ENCODE measurements at regions not wholly inside any gene's neighbourhood (a gene's known extent, or its start where the extent isn't known, plus 50 kb on each side); places are given as distances from the start of the nearest gene placed in this dataset.
"Not testable (repeated sequence)": the region's sequence is repeated elsewhere in the genome, so short reads cannot be mapped to it uniquely, and the experiment has no call there.

GRCh38 chr3:3902161-3902560 lies 102.9 kb downstream of the LRRN1 start:
- no peak for FAIRE-seq
- no peak for DNase-seq (ENCODE audit: insufficient read length)
- TF ChIP-seq POLR2AphosphoS5 (IDR thresholded peaks at IDR 0.05; ENCODE audit: low read depth, low read length), result no peak
- no peak for TF ChIP-seq POLR2A (IDR thresholded peaks at IDR 0.05; ENCODE audit: low read depth, low read length)
- TF ChIP-seq TAF1 (IDR thresholded peaks at IDR 0.05; ENCODE audit: borderline replicate concordance, low read depth, low read length), result no peak

DNA sequence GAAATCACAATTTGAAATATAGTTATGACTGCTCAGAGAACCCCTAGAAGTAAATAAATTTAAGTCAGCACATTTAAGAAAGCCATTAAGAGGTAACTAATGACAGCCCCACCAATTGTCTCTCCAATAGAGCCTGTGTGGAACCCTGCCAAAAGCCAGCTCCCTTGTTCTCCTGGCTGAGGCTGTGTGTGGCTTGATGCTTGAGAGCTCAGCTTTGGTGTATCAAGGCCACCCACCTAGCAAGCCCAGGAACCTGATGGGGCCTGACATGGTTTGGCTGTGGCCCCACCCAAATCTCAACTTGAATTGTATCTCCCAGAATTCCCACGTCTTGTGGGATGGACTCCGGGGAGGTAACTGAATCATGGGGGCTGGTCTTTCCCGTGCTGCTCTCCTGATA lies 106.9 kb downstream of the LRRN1 start:
- DNase-seq (ENCODE audit: insufficient read length) (no peak), FAIRE-seq (no peak)
- TF ChIP-seq POLR2A (IDR thresholded peaks at IDR 0.05; ENCODE audit: low read depth, low read length) (no peak), TAF1 (IDR thresholded peaks at IDR 0.05; ENCODE audit: borderline replicate concordance, low read depth, low read length) (no peak), POLR2AphosphoS5 (IDR thresholded peaks at IDR 0.05; ENCODE audit: low read depth, low read length) (no peak)

GRCh38 chr3:3907023-3907422 lies 107.8 kb downstream of the LRRN1 start:
- no peak for TF ChIP-seq POLR2A (IDR thresholded peaks at IDR 0.05; ENCODE audit: low read depth, low read length)
- TF ChIP-seq TAF1 (IDR thresholded peaks at IDR 0.05; ENCODE audit: borderline replicate concordance, low read depth, low read length), result no peak
- TF ChIP-seq POLR2AphosphoS5 (IDR thresholded peaks at IDR 0.05; ENCODE audit: low read depth, low read length), result no peak
- no peak for FAIRE-seq
- no peak for DNase-seq (ENCODE audit: insufficient read length)

GRCh38 chr3:3918763-3919162 lies 119.5 kb downstream of the LRRN1 start:
- TF ChIP-seq TAF1 (IDR thresholded peaks at IDR 0.05; ENCODE audit: borderline replicate concordance, low read depth, low read length), result no peak
- no peak for TF ChIP-seq POLR2A (IDR thresholded peaks at IDR 0.05; ENCODE audit: low read depth, low read length)
- TF ChIP-seq POLR2AphosphoS5 (IDR thresholded peaks at IDR 0.05; ENCODE audit: low read depth, low read length), result no peak
- no peak for FAIRE-seq

GRCh38 chr3:3919316-3919715 lies 120.1 kb downstream of the LRRN1 start:
- no peak for DNase-seq (ENCODE audit: insufficient read length)
- no peak for FAIRE-seq
- TF ChIP-seq TAF1 (IDR thresholded peaks at IDR 0.05; ENCODE audit: borderline replicate concordance, low read depth, low read length) (no peak), POLR2A (IDR thresholded peaks at IDR 0.05; ENCODE audit: low read depth, low read length) (no peak), POLR2AphosphoS5 (IDR thresholded peaks at IDR 0.05; ENCODE audit: low read depth, low read length) (no peak)

More at GRCh38 chr3:3918763-3919162, 119.5 kb downstream of the LRRN1 start:
- DNase-seq (ENCODE audit: insufficient read length), result no peak

- FAIRE-seq (no peak), DNase-seq (ENCODE audit: insufficient read length) (no peak)
- TF ChIP-seq TAF1 (IDR thresholded peaks at IDR 0.05; ENCODE audit: borderline replicate concordance, low read depth, low read length) (no peak), POLR2A (IDR thresholded peaks at IDR 0.05; ENCODE audit: low read depth, low read length) (no peak), POLR2AphosphoS5 (IDR thresholded peaks at IDR 0.05; ENCODE audit: low read depth, low read length) (no peak)
These were observed 124.4 kb downstream of the LRRN1 start for GRCh38 chr3:3923619-3924018.

DNA sequence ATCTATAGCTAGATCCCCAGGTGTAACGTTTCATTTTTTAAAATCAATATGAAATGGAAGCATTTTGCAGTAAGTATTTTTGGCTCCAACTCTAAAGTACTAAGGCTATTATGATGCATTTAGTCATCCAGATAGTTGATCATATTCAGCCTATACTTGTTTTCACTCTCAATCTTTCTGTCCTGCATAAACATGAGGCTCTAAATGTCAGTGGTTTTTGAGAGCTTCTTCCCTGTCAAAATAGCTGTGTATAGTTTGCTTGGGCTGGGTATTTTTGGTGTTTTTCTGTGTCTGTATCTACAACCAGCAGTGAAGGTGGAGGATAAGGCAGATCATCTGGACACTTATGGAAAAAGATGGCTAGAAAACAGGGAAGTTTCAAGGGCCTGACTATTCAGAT lies 128.0 kb downstream of the LRRN1 start:
- DNase-seq (ENCODE audit: insufficient read length) (no peak), FAIRE-seq (no peak)
- no peak for TF ChIP-seq POLR2A (IDR thresholded peaks at IDR 0.05; ENCODE audit: low read depth, low read length)
- no peak for TF ChIP-seq POLR2AphosphoS5 (IDR thresholded peaks at IDR 0.05; ENCODE audit: low read depth, low read length)
- no peak for TF ChIP-seq TAF1 (IDR thresholded peaks at IDR 0.05; ENCODE audit: borderline replicate concordance, low read depth, low read length)

- DNase-seq (ENCODE audit: insufficient read length) (no peak), FAIRE-seq (no peak)
- no peak for TF ChIP-seq POLR2A (IDR thresholded peaks at IDR 0.05; ENCODE audit: low read depth, low read length)
- TF ChIP-seq TAF1 (IDR thresholded peaks at IDR 0.05; ENCODE audit: borderline replicate concordance, low read depth, low read length), result no peak
- TF ChIP-seq POLR2AphosphoS5 (IDR thresholded peaks at IDR 0.05; ENCODE audit: low read depth, low read length), result no peak
These were observed 128.7 kb downstream of the LRRN1 start for GRCh38 chr3:3927965-3928364.

DNA sequence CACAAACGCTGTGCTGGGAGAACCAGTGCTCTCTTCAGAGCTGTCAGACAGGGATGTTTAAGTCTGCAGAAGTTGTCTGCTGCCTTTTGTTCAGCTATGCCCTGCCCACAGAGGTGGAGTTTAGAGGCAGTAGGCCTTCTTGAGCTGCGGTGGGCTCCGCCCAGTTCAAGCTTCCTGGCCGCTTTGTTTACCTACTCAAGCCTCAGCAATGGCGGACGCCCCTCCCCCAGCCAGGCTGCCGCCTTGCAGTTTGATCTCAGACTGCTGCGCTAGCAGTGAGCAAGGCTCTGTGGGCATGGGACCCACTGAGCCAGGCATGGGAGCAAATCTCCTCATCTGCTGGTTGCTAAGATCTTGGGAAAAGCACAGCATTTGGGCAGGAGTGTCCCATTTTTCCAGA lies 142.1 kb downstream of the LRRN1 start:
- not testable (repeated sequence) for DNase-seq (ENCODE audit: insufficient read length); FAIRE-seq

GRCh38 chr3:3951071-3951470 lies 151.8 kb downstream of the LRRN1 start:
- FAIRE-seq, result no peak
- no peak for DNase-seq (ENCODE audit: insufficient read length)
- TF ChIP-seq TAF1 (IDR thresholded peaks at IDR 0.05; ENCODE audit: borderline replicate concordance, low read depth, low read length) (no peak), POLR2A (IDR thresholded peaks at IDR 0.05; ENCODE audit: low read depth, low read length) (no peak), POLR2AphosphoS5 (IDR thresholded peaks at IDR 0.05; ENCODE audit: low read depth, low read length) (no peak)

GRCh38 chr3:3951501-3951900 lies 152.3 kb downstream of the LRRN1 start:
- DNase-seq (ENCODE audit: insufficient read length), result no peak
- FAIRE-seq, result no peak
- TF ChIP-seq POLR2A (IDR thresholded peaks at IDR 0.05; ENCODE audit: low read depth, low read length), result no peak
- TF ChIP-seq TAF1 (IDR thresholded peaks at IDR 0.05; ENCODE audit: borderline replicate concordance, low read depth, low read length), result no peak
- no peak for TF ChIP-seq POLR2AphosphoS5 (IDR thresholded peaks at IDR 0.05; ENCODE audit: low read depth, low read length)

DNA sequence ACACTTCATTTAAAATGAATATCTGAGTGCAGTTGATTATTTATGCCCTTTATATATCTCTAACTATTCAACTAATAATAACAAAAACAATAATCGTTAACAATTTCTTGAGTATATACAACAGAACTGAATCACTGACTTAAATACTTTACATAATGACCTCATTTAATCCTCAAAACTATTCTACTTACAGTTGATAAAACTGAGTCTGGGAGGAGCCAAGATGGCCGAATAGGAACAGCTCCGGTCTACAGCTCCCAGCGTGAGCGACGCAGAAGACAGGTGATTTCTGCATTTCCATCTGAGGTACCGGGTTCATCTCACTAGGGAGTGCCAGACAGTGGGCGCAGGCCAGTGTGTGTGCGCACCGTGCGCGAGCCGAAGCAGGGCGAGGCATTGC lies 163.6 kb downstream of the LRRN1 start:
- not testable (repeated sequence) for DNase-seq (ENCODE audit: insufficient read length); FAIRE-seq

GRCh38 chr3:3984053-3984452 lies 184.8 kb downstream of the LRRN1 start:
- no peak for FAIRE-seq
- DNase-seq (ENCODE audit: insufficient read length), result no peak
- TF ChIP-seq POLR2A (IDR thresholded peaks at IDR 0.05; ENCODE audit: low read depth, low read length), result no peak

Data from GM12892 (cell line).